ENCODE measurements at regions not wholly inside any gene's neighbourhood (a gene's known extent, or its start where the extent isn't known, plus 50 kb on each side); places are given as distances from the start of the nearest gene placed in this dataset.
"Not testable (repeated sequence)": the region's sequence is repeated elsewhere in the genome, so short reads cannot be mapped to it uniquely, and the experiment has no call there.

GRCh38 chr12:9464408-9464807 is 143.3 kb downstream of the KLRB1 start:
- no peak for DNase-seq (ENCODE audit: extremely low spot score, unreplicated experiment)
- no peak for TF ChIP-seq CTCF (IDR thresholded peaks at IDR 0.05)
- Mint-ChIP-seq H3K4me3 (ENCODE audit: unreplicated experiment) (no peak overlapping the region), H3K4me1 (ENCODE audit: unreplicated experiment) (no peaks in the 10 kb centered on the region), H3K36me3 (ENCODE audit: unreplicated experiment) (no peaks in the 10 kb centered on the region), H3K9me3 (ENCODE audit: unreplicated experiment) (no peaks in the 10 kb centered on the region), H3K27me3 (ENCODE audit: unreplicated experiment) (no peaks in the 10 kb centered on the region), H3K27ac (ENCODE audit: unreplicated experiment) (no peak overlapping the region)

- H3K27ac Mint-ChIP-seq (ENCODE audit: unreplicated experiment); DNase-seq (ENCODE audit: extremely low spot score, unreplicated experiment); H3K9me3 Mint-ChIP-seq (ENCODE audit: unreplicated experiment); H3K4me3 Mint-ChIP-seq (ENCODE audit: unreplicated experiment); H3K36me3 Mint-ChIP-seq (ENCODE audit: unreplicated experiment); H3K27me3 Mint-ChIP-seq (ENCODE audit: unreplicated experiment); H3K4me1 Mint-ChIP-seq (ENCODE audit: unreplicated experiment): not testable (repeated sequence)
These were observed 152.2 kb downstream of the KLRB1 start for GRCh38 chr12:9455516-9455915.

GRCh38 chr12:9454021-9454420 is 153.7 kb downstream of the KLRB1 start:
- H3K27ac Mint-ChIP-seq (ENCODE audit: unreplicated experiment); H3K9me3 Mint-ChIP-seq (ENCODE audit: unreplicated experiment); H3K36me3 Mint-ChIP-seq (ENCODE audit: unreplicated experiment); H3K27me3 Mint-ChIP-seq (ENCODE audit: unreplicated experiment); DNase-seq (ENCODE audit: extremely low spot score, unreplicated experiment); H3K4me3 Mint-ChIP-seq (ENCODE audit: unreplicated experiment); H3K4me1 Mint-ChIP-seq (ENCODE audit: unreplicated experiment): not testable (repeated sequence)

- H3K27ac Mint-ChIP-seq (ENCODE audit: unreplicated experiment); H3K9me3 Mint-ChIP-seq (ENCODE audit: unreplicated experiment); H3K36me3 Mint-ChIP-seq (ENCODE audit: unreplicated experiment); DNase-seq (ENCODE audit: extremely low spot score, unreplicated experiment); H3K27me3 Mint-ChIP-seq (ENCODE audit: unreplicated experiment); H3K4me1 Mint-ChIP-seq (ENCODE audit: unreplicated experiment); H3K4me3 Mint-ChIP-seq (ENCODE audit: unreplicated experiment): not testable (repeated sequence)
These were observed 157.6 kb downstream of the KLRB1 start for GRCh38 chr12:9450127-9450567.

- H3K4me3 Mint-ChIP-seq (ENCODE audit: unreplicated experiment); DNase-seq (ENCODE audit: extremely low spot score, unreplicated experiment); H3K27ac Mint-ChIP-seq (ENCODE audit: unreplicated experiment); H3K4me1 Mint-ChIP-seq (ENCODE audit: unreplicated experiment); H3K9me3 Mint-ChIP-seq (ENCODE audit: unreplicated experiment); H3K36me3 Mint-ChIP-seq (ENCODE audit: unreplicated experiment); H3K27me3 Mint-ChIP-seq (ENCODE audit: unreplicated experiment): not testable (repeated sequence)
These were observed 158.0 kb downstream of the KLRB1 start for GRCh38 chr12:9449657-9450126.

- H3K9me3 Mint-ChIP-seq (ENCODE audit: unreplicated experiment), result no peaks in the 10 kb centered on the region
- H3K36me3 Mint-ChIP-seq (ENCODE audit: unreplicated experiment), result no peaks in the 10 kb centered on the region
- no peak overlapping the region for H3K27ac Mint-ChIP-seq (ENCODE audit: unreplicated experiment)
These were observed 158.5 kb downstream of the KLRB1 start for GRCh38 chr12:9449181-9449580.

GRCh38 chr12:9448648-9449047 is 159.1 kb downstream of the KLRB1 start:
- H3K36me3 Mint-ChIP-seq (ENCODE audit: unreplicated experiment); H3K9me3 Mint-ChIP-seq (ENCODE audit: unreplicated experiment); H3K27me3 Mint-ChIP-seq (ENCODE audit: unreplicated experiment); H3K4me1 Mint-ChIP-seq (ENCODE audit: unreplicated experiment); DNase-seq (ENCODE audit: extremely low spot score, unreplicated experiment); H3K27ac Mint-ChIP-seq (ENCODE audit: unreplicated experiment): not testable (repeated sequence)
- H3K4me3 Mint-ChIP-seq (ENCODE audit: unreplicated experiment), result peak overlapping the region; percentile 94

More at GRCh38 chr12:9449181-9449580, 158.5 kb downstream of the KLRB1 start:
- no peak for TF ChIP-seq CTCF (IDR thresholded peaks at IDR 0.05)
- Mint-ChIP-seq H3K4me3 (ENCODE audit: unreplicated experiment) (peak overlapping the region; percentile 55), H3K27me3 (ENCODE audit: unreplicated experiment) (no peaks in the 10 kb centered on the region), H3K4me1 (ENCODE audit: unreplicated experiment) (peaks cover 9% of the 10 kb centered on the region)
- no peak for DNase-seq (ENCODE audit: extremely low spot score, unreplicated experiment)

- not testable (repeated sequence) for H3K27me3 Mint-ChIP-seq (ENCODE audit: unreplicated experiment); H3K36me3 Mint-ChIP-seq (ENCODE audit: unreplicated experiment); H3K4me1 Mint-ChIP-seq (ENCODE audit: unreplicated experiment); H3K9me3 Mint-ChIP-seq (ENCODE audit: unreplicated experiment)
- peak overlapping the region; percentile 61 for H3K27ac Mint-ChIP-seq (ENCODE audit: unreplicated experiment)
- peak overlapping the region; percentile 94 for H3K4me3 Mint-ChIP-seq (ENCODE audit: unreplicated experiment)
- peak; percentile 95 for DNase-seq (ENCODE audit: extremely low spot score, unreplicated experiment)
These were observed 159.7 kb downstream of the KLRB1 start for GRCh38 chr12:9447791-9448614.

- H3K27ac Mint-ChIP-seq (ENCODE audit: unreplicated experiment); H3K9me3 Mint-ChIP-seq (ENCODE audit: unreplicated experiment); DNase-seq (ENCODE audit: extremely low spot score, unreplicated experiment); H3K36me3 Mint-ChIP-seq (ENCODE audit: unreplicated experiment); H3K27me3 Mint-ChIP-seq (ENCODE audit: unreplicated experiment); H3K4me1 Mint-ChIP-seq (ENCODE audit: unreplicated experiment): not testable (repeated sequence)
- H3K4me3 Mint-ChIP-seq (ENCODE audit: unreplicated experiment), result peak overlapping the region; percentile 60
These were observed 160.6 kb downstream of the KLRB1 start for GRCh38 chr12:9446883-9447761.

GRCh38 chr12:9440428-9440827 is 167.3 kb downstream of the KLRB1 start:
- not testable (repeated sequence) for H3K27me3 Mint-ChIP-seq (ENCODE audit: unreplicated experiment); DNase-seq (ENCODE audit: extremely low spot score, unreplicated experiment); H3K9me3 Mint-ChIP-seq (ENCODE audit: unreplicated experiment); H3K36me3 Mint-ChIP-seq (ENCODE audit: unreplicated experiment); H3K4me3 Mint-ChIP-seq (ENCODE audit: unreplicated experiment); H3K27ac Mint-ChIP-seq (ENCODE audit: unreplicated experiment); H3K4me1 Mint-ChIP-seq (ENCODE audit: unreplicated experiment)

All from osteocyte (in vitro differentiated cells).